Ovary (tissue), 3 donors: ENCODE measurements at regions not wholly inside any gene's neighbourhood (a gene's known extent, or its start where the extent isn't known, plus 50 kb on each side); places are given as distances from the start of the nearest gene placed in this dataset.

Experiments used
- CTCF ChIP-seq, 3 donors: fragments of 450-650 bp in 2 of 3; fragments of 200-600 bp in 1 of 3; IDR thresholded peaks; one replicate each; pipeline versions ENCODE4 v1.5.1 to v1.8.0; 2016 to 2022; ENCODE audit warnings: antibody characterized with exemption in 3 of 3, mild to moderate bottlenecking in 1 of 3
- EP300 ChIP-seq: sonication (generic); formaldehyde crosslinking; IDR thresholded peaks from one replicate; pipeline ENCODE4 v1.6.1; 2017; ENCODE audit warnings: antibody characterized with exemption
- donor health status: DM: no; HTN: no; CAD: no.

GRCh38 chr4:108559068-108559793, 61.1 kb upstream of the RPL34 start:
- TF ChIP-seq CTCF (IDR thresholded peaks at IDR 0.05), result no peak
- no peak for TF ChIP-seq EP300
